ENCODE measurements at regions not wholly inside any gene's neighbourhood (a gene's known extent, or its start where the extent isn't known, plus 50 kb on each side); places are given as distances from the start of the nearest gene placed in this dataset.

DNA sequence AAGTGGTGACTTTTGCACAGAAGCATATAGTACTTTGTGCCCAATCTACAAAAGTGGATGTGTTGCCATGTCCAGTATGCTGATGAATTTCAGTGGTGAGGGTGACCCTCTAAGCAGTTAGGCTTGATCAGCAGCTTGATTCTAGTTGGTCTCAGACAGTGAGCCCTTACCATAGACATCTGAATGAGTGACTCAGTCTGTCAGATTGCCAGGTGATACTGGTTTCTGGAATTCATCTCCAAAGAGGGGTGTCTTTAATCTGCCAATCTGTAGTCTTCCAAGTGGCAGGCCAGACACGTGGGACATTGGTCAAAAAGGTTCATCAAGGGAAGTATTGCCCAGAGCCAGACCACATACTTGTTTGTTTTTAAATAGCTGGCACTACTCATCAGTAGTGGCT, 187.4 kb upstream of the SLC16A7 start (continued):
- TF ChIP-seq, protein P1, sequence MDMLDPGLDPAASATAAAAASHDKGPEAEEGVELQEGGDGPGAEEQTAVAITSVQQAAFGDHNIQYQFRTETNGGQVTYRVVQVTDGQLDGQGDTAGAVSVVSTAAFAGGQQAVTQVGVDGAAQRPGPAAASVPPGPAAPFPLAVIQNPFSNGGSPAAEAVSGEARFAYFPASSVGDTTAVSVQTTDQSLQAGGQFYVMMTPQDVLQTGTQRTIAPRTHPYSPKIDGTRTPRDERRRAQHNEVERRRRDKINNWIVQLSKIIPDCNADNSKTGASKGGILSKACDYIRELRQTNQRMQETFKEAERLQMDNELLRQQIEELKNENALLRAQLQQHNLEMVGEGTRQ (IDR thresholded peaks at IDR 0.05), result no peak
- TF ChIP-seq ZSCAN20 (CRISPR knock-in tag; IDR thresholded peaks at IDR 0.05) (no peak), MAZ (IDR thresholded peaks at IDR 0.05; ENCODE audit: borderline replicate concordance, low read depth, low read length) (no peak), POLR2A (IDR thresholded peaks at IDR 0.05; ENCODE audit: low read length) (no peak), BHLHE40 (IDR thresholded peaks at IDR 0.05; ENCODE audit: low read depth, low read length) (no peak), SMC3 (IDR thresholded peaks at IDR 0.05) (no peak)
- TF ChIP-seq, protein P2, sequence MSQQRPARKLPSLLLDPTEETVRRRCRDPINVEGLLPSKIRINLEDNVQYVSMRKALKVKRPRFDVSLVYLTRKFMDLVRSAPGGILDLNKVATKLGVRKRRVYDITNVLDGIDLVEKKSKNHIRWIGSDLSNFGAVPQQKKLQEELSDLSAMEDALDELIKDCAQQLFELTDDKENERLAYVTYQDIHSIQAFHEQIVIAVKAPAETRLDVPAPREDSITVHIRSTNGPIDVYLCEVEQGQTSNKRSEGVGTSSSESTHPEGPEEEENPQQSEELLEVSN (IDR thresholded peaks at IDR 0.05; ENCODE audit: borderline replicate concordance, low read depth), result no peak

DNA sequence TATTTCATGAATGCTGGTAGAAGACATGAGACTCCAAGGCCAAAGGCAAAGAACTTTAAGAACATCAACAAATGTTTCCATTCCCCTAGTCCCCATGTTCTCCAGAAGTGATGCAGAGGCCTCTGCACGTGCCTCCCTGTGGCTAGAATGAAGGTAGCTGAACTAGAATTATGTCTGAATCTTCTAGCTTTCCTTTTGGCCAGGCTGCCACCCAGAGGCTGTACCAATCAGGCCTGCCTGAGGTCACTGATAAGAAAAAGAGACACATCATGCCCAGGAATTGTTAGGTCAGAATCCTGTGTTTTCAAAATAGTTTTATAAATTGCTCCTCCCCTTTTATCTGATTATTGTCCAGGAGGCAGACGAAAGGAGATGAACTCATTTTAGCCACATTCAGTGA, 188.0 kb upstream of the SLC16A7 start:
- FAIRE-seq (no peak), ATAC-seq (no peak), DNase-seq (ENCODE audit: low read depth in 1 of 2, low spot score in 1 of 2) (no peak)
- no peak overlapping the region for H3K4me2 ChIP-seq
- no peak overlapping the region for H3K4me3 ChIP-seq
- H3K4me1 ChIP-seq, result no peaks in the 10 kb centered on the region
- ChIA-PET CTCF (no interaction called here), POLR2A (no interaction called here)
- 24% methylated on average over 2 of the region's 2 CpGs for WGBS (ENCODE audit: missing lambda C conversion rate)
- H3K27ac ChIP-seq, result no peak overlapping the region
- TF ChIP-seq, protein P3, sequence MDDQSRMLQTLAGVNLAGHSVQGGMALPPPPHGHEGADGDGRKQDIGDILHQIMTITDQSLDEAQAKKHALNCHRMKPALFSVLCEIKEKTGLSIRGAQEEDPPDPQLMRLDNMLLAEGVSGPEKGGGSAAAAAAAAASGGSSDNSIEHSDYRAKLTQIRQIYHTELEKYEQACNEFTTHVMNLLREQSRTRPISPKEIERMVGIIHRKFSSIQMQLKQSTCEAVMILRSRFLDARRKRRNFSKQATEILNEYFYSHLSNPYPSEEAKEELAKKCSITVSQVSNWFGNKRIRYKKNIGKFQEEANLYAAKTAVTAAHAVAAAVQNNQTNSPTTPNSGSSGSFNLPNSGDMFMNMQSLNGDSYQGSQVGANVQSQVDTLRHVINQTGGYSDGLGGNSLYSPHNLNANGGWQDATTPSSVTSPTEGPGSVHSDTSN (IDR thresholded peaks at IDR 0.05), result no peak
- TF ChIP-seq, protein P4, sequence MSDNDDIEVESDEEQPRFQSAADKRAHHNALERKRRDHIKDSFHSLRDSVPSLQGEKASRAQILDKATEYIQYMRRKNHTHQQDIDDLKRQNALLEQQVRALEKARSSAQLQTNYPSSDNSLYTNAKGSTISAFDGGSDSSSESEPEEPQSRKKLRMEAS (IDR thresholded peaks at IDR 0.05), result no peak
- H3K9me3 ChIP-seq, result no peaks in the 10 kb centered on the region

DNA sequence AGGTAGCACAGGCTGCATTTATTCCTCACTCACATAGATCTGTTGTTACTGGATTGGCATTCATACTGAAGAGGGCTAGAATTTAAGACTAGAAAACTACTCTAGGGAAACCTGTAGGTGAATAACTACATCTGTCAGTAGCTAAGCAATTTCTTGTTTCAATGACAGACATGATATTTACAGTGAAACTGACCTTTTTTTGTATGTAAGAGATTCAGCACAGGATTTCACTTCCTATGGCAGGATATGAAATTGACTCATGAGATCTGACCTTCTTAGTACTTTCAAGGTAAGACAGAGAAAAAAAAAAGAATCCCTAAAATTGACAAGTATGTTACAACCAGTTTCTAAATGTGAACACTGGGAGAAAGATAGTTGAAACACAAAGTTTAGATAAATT, 189.8 kb upstream of the SLC16A7 start:
- POLR2A ChIA-PET, result no interaction called here
- Histone ChIP-seq H3K27ac (no peak overlapping the region), H3K4me1 (no peaks in the 10 kb centered on the region), H3K4me3 (no peak overlapping the region), H3K4me2 (no peak overlapping the region), H3K9me3 (no peaks in the 10 kb centered on the region)
- no peak for DNase-seq (ENCODE audit: low read depth in 1 of 2, low spot score in 1 of 2)
- CTCF ChIA-PET, result interaction anchor here (0.7 kb wide), 1 partner anchor 9 kb away, joined by 3 read pairs; no protein-coding TSS in a partner anchor
- no peak for ATAC-seq
- no peak for TF ChIP-seq RCOR1 (IDR thresholded peaks at IDR 0.05; ENCODE audit: low read depth, low read length)
- TF ChIP-seq, protein P5, sequence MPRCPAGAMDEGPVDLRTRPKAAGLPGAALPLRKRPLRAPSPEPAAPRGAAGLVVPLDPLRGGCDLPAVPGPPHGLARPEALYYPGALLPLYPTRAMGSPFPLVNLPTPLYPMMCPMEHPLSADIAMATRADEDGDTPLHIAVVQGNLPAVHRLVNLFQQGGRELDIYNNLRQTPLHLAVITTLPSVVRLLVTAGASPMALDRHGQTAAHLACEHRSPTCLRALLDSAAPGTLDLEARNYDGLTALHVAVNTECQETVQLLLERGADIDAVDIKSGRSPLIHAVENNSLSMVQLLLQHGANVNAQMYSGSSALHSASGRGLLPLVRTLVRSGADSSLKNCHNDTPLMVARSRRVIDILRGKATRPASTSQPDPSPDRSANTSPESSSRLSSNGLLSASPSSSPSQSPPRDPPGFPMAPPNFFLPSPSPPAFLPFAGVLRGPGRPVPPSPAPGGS (IDR thresholded peaks at IDR 0.05), result no peak
- TF ChIP-seq TP53 (CRISPR knock-in tag; IDR thresholded peaks at IDR 0.05), result no peak
- TF ChIP-seq, protein P6, sequence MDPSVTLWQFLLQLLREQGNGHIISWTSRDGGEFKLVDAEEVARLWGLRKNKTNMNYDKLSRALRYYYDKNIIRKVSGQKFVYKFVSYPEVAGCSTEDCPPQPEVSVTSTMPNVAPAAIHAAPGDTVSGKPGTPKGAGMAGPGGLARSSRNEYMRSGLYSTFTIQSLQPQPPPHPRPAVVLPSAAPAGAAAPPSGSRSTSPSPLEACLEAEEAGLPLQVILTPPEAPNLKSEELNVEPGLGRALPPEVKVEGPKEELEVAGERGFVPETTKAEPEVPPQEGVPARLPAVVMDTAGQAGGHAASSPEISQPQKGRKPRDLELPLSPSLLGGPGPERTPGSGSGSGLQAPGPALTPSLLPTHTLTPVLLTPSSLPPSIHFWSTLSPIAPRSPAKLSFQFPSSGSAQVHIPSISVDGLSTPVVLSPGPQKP (IDR thresholded peaks at IDR 0.05; ENCODE audit: low read depth, low read length), result no peak
- TF ChIP-seq, protein P3 (IDR thresholded peaks at IDR 0.05), result no peak
- TF ChIP-seq KDM1A (IDR thresholded peaks at IDR 0.05; ENCODE audit: low read depth), result no peak
- TF ChIP-seq, protein P2 (IDR thresholded peaks at IDR 0.05; ENCODE audit: borderline replicate concordance, low read depth), result no peak
- TF ChIP-seq, protein P7, sequence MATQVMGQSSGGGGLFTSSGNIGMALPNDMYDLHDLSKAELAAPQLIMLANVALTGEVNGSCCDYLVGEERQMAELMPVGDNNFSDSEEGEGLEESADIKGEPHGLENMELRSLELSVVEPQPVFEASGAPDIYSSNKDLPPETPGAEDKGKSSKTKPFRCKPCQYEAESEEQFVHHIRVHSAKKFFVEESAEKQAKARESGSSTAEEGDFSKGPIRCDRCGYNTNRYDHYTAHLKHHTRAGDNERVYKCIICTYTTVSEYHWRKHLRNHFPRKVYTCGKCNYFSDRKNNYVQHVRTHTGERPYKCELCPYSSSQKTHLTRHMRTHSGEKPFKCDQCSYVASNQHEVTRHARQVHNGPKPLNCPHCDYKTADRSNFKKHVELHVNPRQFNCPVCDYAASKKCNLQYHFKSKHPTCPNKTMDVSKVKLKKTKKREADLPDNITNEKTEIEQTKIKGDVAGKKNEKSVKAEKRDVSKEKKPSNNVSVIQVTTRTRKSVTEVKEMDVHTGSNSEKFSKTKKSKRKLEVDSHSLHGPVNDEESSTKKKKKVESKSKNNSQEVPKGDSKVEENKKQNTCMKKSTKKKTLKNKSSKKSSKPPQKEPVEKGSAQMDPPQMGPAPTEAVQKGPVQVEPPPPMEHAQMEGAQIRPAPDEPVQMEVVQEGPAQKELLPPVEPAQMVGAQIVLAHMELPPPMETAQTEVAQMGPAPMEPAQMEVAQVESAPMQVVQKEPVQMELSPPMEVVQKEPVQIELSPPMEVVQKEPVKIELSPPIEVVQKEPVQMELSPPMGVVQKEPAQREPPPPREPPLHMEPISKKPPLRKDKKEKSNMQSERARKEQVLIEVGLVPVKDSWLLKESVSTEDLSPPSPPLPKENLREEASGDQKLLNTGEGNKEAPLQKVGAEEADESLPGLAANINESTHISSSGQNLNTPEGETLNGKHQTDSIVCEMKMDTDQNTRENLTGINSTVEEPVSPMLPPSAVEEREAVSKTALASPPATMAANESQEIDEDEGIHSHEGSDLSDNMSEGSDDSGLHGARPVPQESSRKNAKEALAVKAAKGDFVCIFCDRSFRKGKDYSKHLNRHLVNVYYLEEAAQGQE (IDR thresholded peaks at IDR 0.05), result no peak
- no peak for TF ChIP-seq POLR2A (IDR thresholded peaks at IDR 0.05; ENCODE audit: low read length)
- TF ChIP-seq EP300 (IDR thresholded peaks at IDR 0.05), result no peak
- no peak for TF ChIP-seq EHMT2 (IDR thresholded peaks at IDR 0.05; ENCODE audit: low read depth)
- no peak for TF ChIP-seq NR3C1 (IDR thresholded peaks at IDR 0.05)
- TF ChIP-seq MAZ (IDR thresholded peaks at IDR 0.05; ENCODE audit: borderline replicate concordance, low read depth, low read length), result no peak
- TF ChIP-seq MAFK (IDR thresholded peaks at IDR 0.05; ENCODE audit: partially characterized antibody), result no peak
- TF ChIP-seq, protein P8, sequence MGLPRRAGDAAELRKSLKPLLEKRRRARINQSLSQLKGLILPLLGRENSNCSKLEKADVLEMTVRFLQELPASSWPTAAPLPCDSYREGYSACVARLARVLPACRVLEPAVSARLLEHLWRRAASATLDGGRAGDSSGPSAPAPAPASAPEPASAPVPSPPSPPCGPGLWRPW (IDR thresholded peaks at IDR 0.05), result no peak
- no peak for TF ChIP-seq CBX2 (IDR thresholded peaks at IDR 0.05; ENCODE audit: borderline replicate concordance, low read depth)
- no peak for TF ChIP-seq ZNF302 (CRISPR knock-in tag; IDR thresholded peaks at IDR 0.05)
- TF ChIP-seq TFCP2L1 (CRISPR knock-in tag; IDR thresholded peaks at IDR 0.05), result no peak
- FAIRE-seq, result no peak

Measured in A549 (cell line).